Mesenchymal stem cell (in vitro differentiated cells and primary cell): ENCODE measurements at regions not wholly inside any gene's neighbourhood (a gene's known extent, or its start where the extent isn't known, plus 50 kb on each side); places are given as distances from the start of the nearest gene placed in this dataset.

Experiments used
- DNase-seq: peaks from one replicate; pipeline ENCODE4 v3.0.0-alpha.2; 2013
- H2AFZ ChIP-seq: one replicate; pipeline ENCODE4 v1.6.1; 2013; ENCODE audit warnings: low read depth, mild to moderate bottlenecking, control low read depth, inconsistent platforms, low read length, moderate library complexity
- H2AK5ac ChIP-seq: 2 replicates; pipeline ENCODE4 v1.6.1; 2013; ENCODE audit warnings: low read length, moderate library complexity, mild to moderate bottlenecking, inconsistent platforms; ENCODE audit not compliant: severe bottlenecking
- H2BK120ac ChIP-seq: one replicate; pipeline ENCODE4 v1.6.1; 2013; ENCODE audit warnings: low read depth, mild to moderate bottlenecking, inconsistent platforms, low read length, moderate library complexity
- H2BK12ac ChIP-seq, 2 experiments: one replicate each; pipeline ENCODE4 v1.6.1; 2013; ENCODE audit warnings: inconsistent platforms in 2 of 2, low read length in 2 of 2, mild to moderate bottlenecking in 2 of 2, moderate library complexity in 2 of 2, control low read depth in 1 of 2
- H2BK15ac ChIP-seq: one replicate; pipeline ENCODE4 v1.6.1; 2013; ENCODE audit warnings: mild to moderate bottlenecking, low read depth, inconsistent platforms; ENCODE audit not compliant: poor library complexity, severe bottlenecking
- H2BK5ac ChIP-seq: 2 replicates; pipeline ENCODE4 v1.6.1; 2013; ENCODE audit warnings: low read depth, mild to moderate bottlenecking, low read length, control low read depth, inconsistent platforms; ENCODE audit not compliant: poor library complexity, severe bottlenecking
- H3K14ac ChIP-seq, 2 experiments: one replicate each; pipeline ENCODE4 v1.6.1; 2013; ENCODE audit warnings: inconsistent platforms in 2 of 2, low read length in 2 of 2, control low read depth in 1 of 2, mild to moderate bottlenecking in 1 of 2, moderate library complexity in 1 of 2
- H3K18ac ChIP-seq, 2 experiments: one replicate each; pipeline ENCODE4 v1.6.1; 2013; ENCODE audit warnings: inconsistent platforms in 2 of 2, low read length in 2 of 2, control low read depth in 1 of 2, low read depth in 1 of 2, mild to moderate bottlenecking in 1 of 2
- H3K23ac ChIP-seq, 2 experiments: one replicate each; pipeline ENCODE4 v1.6.1; 2013; ENCODE audit warnings: inconsistent platforms in 2 of 2, low read length in 2 of 2, mild to moderate bottlenecking in 2 of 2, moderate library complexity in 2 of 2, control low read depth in 1 of 2
- H3K27ac ChIP-seq: 2 replicates; pipeline ENCODE4 v1.5.1; 2013; ENCODE audit warnings: mild to moderate bottlenecking, moderate library complexity, low read length, control low read depth, inconsistent platforms; ENCODE audit not compliant: poor library complexity, severe bottlenecking
- H3K27me3 ChIP-seq, 2 experiments: 2 replicates each; pipeline versions ENCODE4 v1.6.1 to v1.7.0; 2013; ENCODE audit warnings: low read length in 2 of 2, mild to moderate bottlenecking in 2 of 2, moderate library complexity in 2 of 2, control low read depth in 1 of 2, inconsistent platforms in 1 of 2; ENCODE audit not compliant: control insufficient read depth in 1 of 2, insufficient read depth in 1 of 2
- H3K36me3 ChIP-seq, 2 experiments: 2 replicates each; pipeline versions ENCODE4 v1.6.1 to v1.7.0; 2013; ENCODE audit warnings: low read length in 2 of 2, control low read depth in 1 of 2, inconsistent platforms in 1 of 2, low read depth in 1 of 2, mild to moderate bottlenecking in 1 of 2; ENCODE audit not compliant: insufficient read depth in 2 of 2, control insufficient read depth in 1 of 2
- H3K4ac ChIP-seq, 2 experiments: one replicate each; pipeline ENCODE4 v1.6.1; 2013; ENCODE audit warnings: inconsistent platforms in 2 of 2, low read length in 2 of 2, mild to moderate bottlenecking in 2 of 2, moderate library complexity in 2 of 2, control low read depth in 1 of 2, low read depth in 1 of 2
- H3K4me1 ChIP-seq: 2 replicates; pipeline ENCODE4 v1.6.1; 2013; ENCODE audit warnings: low read depth, low read length, control low read depth; ENCODE audit not compliant: control insufficient read depth, insufficient read depth
- H3K4me2 ChIP-seq: 2 replicates; pipeline ENCODE4 v1.6.1; 2013; ENCODE audit warnings: low read length, mild to moderate bottlenecking, inconsistent platforms; ENCODE audit not compliant: poor library complexity, severe bottlenecking
- H3K4me3 ChIP-seq, 2 experiments: 2 replicates each; pipeline versions ENCODE4 v1.5.1 to v1.7.0; 2013; ENCODE audit warnings: low read length in 2 of 2, mild to moderate bottlenecking in 2 of 2, control low read depth in 1 of 2, low read depth in 1 of 2; ENCODE audit not compliant: insufficient read depth in 1 of 2
- H3K79me1 ChIP-seq: replicated peaks from 2 replicates; pipeline ENCODE4 v1.6.1; 2013; ENCODE audit warnings: mild to moderate bottlenecking, control low read depth, low read length, inconsistent platforms; ENCODE audit not compliant: poor library complexity, severe bottlenecking
- H3K9ac ChIP-seq: 2 replicates; pipeline ENCODE4 v1.7.0; 2013; ENCODE audit warnings: mild to moderate bottlenecking, low read length, moderate library complexity
- H3K9me3 ChIP-seq: 2 replicates; pipeline ENCODE4 v1.7.0; 2013; ENCODE audit warnings: mild to moderate bottlenecking, low read length; ENCODE audit not compliant: control insufficient read depth
- H4K8ac ChIP-seq: one replicate; pipeline ENCODE4 v1.6.1; 2013; ENCODE audit warnings: inconsistent platforms, mild to moderate bottlenecking, low read length, moderate library complexity
- H4K91ac ChIP-seq: one replicate; pipeline ENCODE4 v1.6.1; 2013; ENCODE audit warnings: mild to moderate bottlenecking, low read length, inconsistent platforms
- WGBS: methylation state at CpG from one replicate; pipeline ENCODE4 v1.1.7; 2013; ENCODE audit warnings: mixed read lengths; 5-methylcytosine and 5-hydroxymethylcytosine counted together

GRCh38 chr22:49506010-49506400, 321.7 kb downstream of the BRD1 start:
- Histone ChIP-seq H2BK15ac (no peak overlapping the region), H2AFZ (no peak overlapping the region), H3K4me1 (peaks cover 3% of the 10 kb centered on the region), H4K8ac (no peak overlapping the region), H3K4me3 (no peak overlapping the region), H2AK5ac (no peak overlapping the region), H3K18ac (no peak overlapping the region), H2BK5ac (no peak overlapping the region), H3K4ac (no peak overlapping the region), H3K79me1 (no peaks in the 10 kb centered on the region), H4K91ac (no peak overlapping the region), H3K36me3 (no peaks in the 10 kb centered on the region), H3K27me3 (no peaks in the 10 kb centered on the region), H3K23ac (no peak overlapping the region), H3K9ac (no peak overlapping the region), H2BK120ac (no peak overlapping the region), H3K14ac (no peak overlapping the region), H2BK12ac (no peak overlapping the region), H3K27ac (no peak overlapping the region), H3K4me2 (no peak overlapping the region), H3K9me3 (peaks cover 28% of the 10 kb centered on the region)
- 79% methylated on average over 6 of the region's 6 CpGs for WGBS
- DNase-seq: no peak

- 81% methylated on average over 6 of the region's 7 CpGs for WGBS
- no peak overlapping the region for H2AK5ac ChIP-seq
Measured at GRCh38 chr22:49505337-49506009, 322.2 kb downstream of the BRD1 start.

GRCh38 chr22:49503896-49504521, 323.7 kb downstream of the BRD1 start:
- no peak overlapping the region for H3K23ac ChIP-seq
- WGBS: 74% methylated on average over 6 of the region's 6 CpGs
- no peak overlapping the region for H2AFZ ChIP-seq

More at GRCh38 chr22:49505337-49506009, 322.2 kb downstream of the BRD1 start:
- Histone ChIP-seq H2BK5ac (no peak overlapping the region), H2BK120ac (no peak overlapping the region), H3K27ac (no peak overlapping the region), H2BK15ac (no peak overlapping the region), H3K9ac (no peak overlapping the region), H3K18ac (no peak overlapping the region), H3K79me1 (no peaks in the 10 kb centered on the region), H3K23ac (no peak overlapping the region), H3K9me3 (peaks cover 25% of the 10 kb centered on the region), H3K4me3 (no peak overlapping the region), H4K91ac (no peak overlapping the region), H3K36me3 (no peaks in the 10 kb centered on the region), H2BK12ac (no peak overlapping the region), H3K4ac (no peak overlapping the region), H3K4me2 (no peak overlapping the region), H3K27me3 (no peaks in the 10 kb centered on the region), H3K14ac (no peak overlapping the region), H4K8ac (no peak overlapping the region), H3K4me1 (peaks cover 3% of the 10 kb centered on the region), H2AFZ (no peak overlapping the region)
- DNase-seq: no peak

GRCh38 chr22:49503321-49503720, 324.4 kb downstream of the BRD1 start:
- Histone ChIP-seq H2AFZ (no peak overlapping the region), H3K4ac (no peak overlapping the region), H3K4me2 (no peak overlapping the region), H3K4me3 (no peak overlapping the region), H3K79me1 (no peaks in the 10 kb centered on the region), H3K4me1 (peaks cover 3% of the 10 kb centered on the region), H4K91ac (no peak overlapping the region), H3K36me3 (no peaks in the 10 kb centered on the region), H3K18ac (no peak overlapping the region), H2BK5ac (no peak overlapping the region), H2BK12ac (no peak overlapping the region), H3K14ac (no peak overlapping the region), H3K23ac (no peak overlapping the region), H2AK5ac (no peak overlapping the region), H3K9ac (no peak overlapping the region), H2BK15ac (no peak overlapping the region), H2BK120ac (no peak overlapping the region), H4K8ac (no peak overlapping the region), H3K27ac (no peak overlapping the region), H3K9me3 (peaks cover 21% of the 10 kb centered on the region), H3K27me3 (no peaks in the 10 kb centered on the region)
- no peak for DNase-seq
- WGBS: 83% methylated on average over 1 of the region's 1 CpG

More at GRCh38 chr22:49503896-49504521, 323.7 kb downstream of the BRD1 start:
- Histone ChIP-seq H3K4me1 (peaks cover 3% of the 10 kb centered on the region), H3K18ac (no peak overlapping the region), H2AK5ac (no peak overlapping the region), H3K27ac (no peak overlapping the region), H3K4me3 (no peak overlapping the region), H3K9ac (no peak overlapping the region), H3K4ac (no peak overlapping the region), H3K14ac (no peak overlapping the region), H3K4me2 (no peak overlapping the region), H3K9me3 (peaks cover 17% of the 10 kb centered on the region), H2BK120ac (no peak overlapping the region), H3K36me3 (no peaks in the 10 kb centered on the region), H3K79me1 (no peaks in the 10 kb centered on the region), H4K8ac (no peak overlapping the region), H2BK5ac (no peak overlapping the region), H4K91ac (no peak overlapping the region), H3K27me3 (no peaks in the 10 kb centered on the region), H2BK12ac (no peak overlapping the region), H2BK15ac (no peak overlapping the region)
- DNase-seq: no peak
